OCI-M2 (cell line): ENCODE measurements at regions not wholly inside any gene's neighbourhood (a gene's known extent, or its start where the extent isn't known, plus 50 kb on each side); places are given as distances from the start of the nearest gene placed in this dataset.

Experiments used
- DNase-seq: peaks from one replicate; lab custom pipeline; 2025; ENCODE audit not compliant: unreplicated experiment; lab: John Stamatoyannopoulos, UW

DNA sequence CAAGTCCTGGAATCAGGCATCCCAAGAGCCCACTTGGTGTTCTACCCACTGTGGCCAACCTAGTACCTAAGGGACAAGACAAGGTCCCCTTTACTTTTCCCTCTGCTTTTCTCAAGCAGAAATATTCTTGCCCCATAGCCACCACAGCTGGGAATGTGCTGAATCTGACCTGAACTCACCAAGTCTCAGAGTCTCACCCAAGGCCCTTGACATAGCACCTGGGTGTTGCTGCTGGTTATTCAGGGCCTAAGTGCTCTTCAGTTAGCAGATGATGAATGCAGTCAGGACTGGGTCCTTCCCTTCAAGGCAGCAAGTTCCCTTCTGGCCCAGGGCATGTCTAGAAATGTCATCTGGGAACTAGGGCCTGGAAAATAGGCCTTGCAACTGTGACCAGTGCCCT, 201.8 kb upstream of the SERP2 start:
- no peak for DNase-seq

GRCh38 chr13:44172281-44172810, 201.3 kb upstream of the SERP2 start:
- DNase-seq, result no peak

GRCh38 chr13:44174769-44175425, 198.7 kb upstream of the SERP2 start:
- DNase-seq, result no peak

- DNase-seq, result no peak
Measured at GRCh38 chr13:44176173-44176572, 197.5 kb upstream of the SERP2 start.

GRCh38 chr13:44180876-44181536, 192.6 kb upstream of the SERP2 start:
- no peak for DNase-seq

DNA sequence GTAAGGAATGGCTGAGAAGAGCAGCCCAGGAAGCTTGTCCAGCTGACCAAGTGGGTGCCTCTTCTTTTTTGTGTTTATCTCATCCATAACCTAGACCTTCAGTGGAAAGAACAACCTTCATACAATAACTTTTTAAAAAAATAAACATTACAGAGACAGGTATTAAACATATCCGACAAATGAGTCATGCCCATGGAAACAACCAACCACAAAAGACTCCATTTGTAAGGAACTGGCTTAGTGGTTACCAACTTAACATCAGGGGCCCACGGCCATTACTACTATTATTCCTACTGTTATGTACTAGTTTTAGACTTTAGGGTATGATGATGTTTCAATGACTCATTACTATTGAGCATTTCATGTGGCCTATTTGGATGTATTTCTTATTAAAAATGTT, 191.7 kb upstream of the SERP2 start:
- no peak for DNase-seq

DNA sequence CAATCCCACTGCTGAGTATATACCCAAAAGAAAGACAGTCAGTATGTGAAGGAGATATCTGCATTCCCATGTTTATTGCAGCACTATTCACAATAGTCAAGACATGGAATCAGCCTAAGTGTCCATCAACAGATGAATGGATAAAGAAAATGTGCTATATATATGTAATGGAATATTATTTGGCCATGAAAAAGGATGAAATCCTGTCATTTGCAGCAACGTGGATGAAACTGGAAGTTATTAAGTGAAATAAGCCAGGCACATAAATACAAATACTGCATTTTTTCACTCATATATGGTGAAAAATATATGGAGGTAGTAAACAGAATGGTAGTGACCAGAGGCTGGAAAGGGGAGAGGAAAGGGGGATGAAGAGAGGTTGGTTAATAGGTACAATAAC, 188.9 kb upstream of the SERP2 start:
- DNase-seq, result no peak

- no peak for DNase-seq
Measured at GRCh38 chr13:44188257-44188656, 185.4 kb upstream of the SERP2 start.

- DNase-seq, result no peak
Measured at GRCh38 chr13:44189085-44189484, 184.5 kb upstream of the SERP2 start.

DNA sequence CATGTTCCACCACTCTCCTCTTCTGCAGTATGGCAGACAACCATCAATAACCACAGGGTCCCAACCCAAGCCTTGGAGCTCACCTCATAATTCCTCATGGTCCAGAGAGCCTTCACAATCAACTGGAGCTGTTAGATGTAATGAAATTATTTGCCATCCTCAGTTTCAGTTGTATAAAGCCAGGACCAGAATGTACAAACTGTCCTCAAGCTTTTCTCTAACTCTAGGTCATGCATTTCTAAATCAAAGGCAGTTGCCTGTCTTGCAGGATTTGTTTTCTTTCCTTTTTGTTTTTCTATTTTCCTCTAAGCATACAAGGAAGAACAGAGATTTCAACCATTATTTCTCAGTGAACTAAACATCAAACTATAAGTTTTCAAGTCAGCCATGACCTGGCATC, 182.5 kb upstream of the SERP2 start:
- DNase-seq, result no peak

- DNase-seq, result no peak
Measured at GRCh38 chr13:44191504-44192171, 182.0 kb upstream of the SERP2 start.

- no peak for DNase-seq
Measured at GRCh38 chr13:44193731-44194130, 179.9 kb upstream of the SERP2 start.

GRCh38 chr13:44195245-44195644, 178.4 kb upstream of the SERP2 start:
- DNase-seq, result no peak

- no peak for DNase-seq
Measured at GRCh38 chr13:44196196-44196751, 177.3 kb upstream of the SERP2 start.

DNA sequence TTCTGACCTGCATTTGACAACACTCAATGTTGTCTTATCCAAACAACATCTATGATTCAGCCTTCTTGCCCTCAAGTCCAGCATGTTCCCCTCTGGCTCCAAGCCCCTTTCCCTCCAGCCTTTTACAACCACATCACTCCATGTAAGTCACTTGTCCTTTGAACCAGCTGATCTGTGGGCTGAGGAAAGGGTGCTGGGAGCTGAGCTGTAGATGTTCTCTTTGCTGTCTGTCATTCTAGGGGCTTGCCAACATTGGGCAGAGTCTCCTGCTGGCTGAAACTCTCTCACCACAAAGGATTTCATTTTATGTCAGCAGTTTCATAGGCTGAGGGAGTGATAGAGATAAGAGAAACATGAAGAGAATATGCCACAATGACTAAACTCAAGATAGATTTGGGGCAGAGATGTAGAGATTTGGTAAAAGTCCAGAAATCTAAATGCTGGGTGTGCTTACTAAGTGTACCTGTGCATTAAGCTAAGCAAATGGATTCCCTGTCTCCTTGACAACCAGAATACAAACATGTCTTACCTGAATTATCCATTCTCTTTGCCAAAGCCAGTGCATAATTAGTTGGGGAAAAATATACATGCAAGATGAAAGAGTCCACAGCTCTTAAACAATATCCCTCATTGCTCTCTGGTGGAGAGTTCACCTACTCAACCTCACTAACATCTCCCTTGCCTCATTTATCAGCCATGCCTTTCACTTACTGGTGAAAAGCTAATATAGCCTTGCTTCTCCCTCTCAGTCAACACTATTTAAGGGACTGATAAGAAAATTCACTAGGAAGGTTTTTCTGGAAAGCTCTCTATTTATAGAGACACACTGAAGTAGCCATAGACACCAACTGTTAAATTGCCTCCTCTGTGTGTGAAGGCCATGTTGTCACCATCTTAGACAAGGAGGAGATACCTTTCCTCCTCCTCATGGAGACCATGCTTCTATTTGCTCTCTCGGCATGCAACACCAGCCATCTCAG, 175.5 kb upstream of the SERP2 start:
- no peak for DNase-seq

GRCh38 chr13:44198826-44199225, 174.8 kb upstream of the SERP2 start:
- no peak for DNase-seq

DNA sequence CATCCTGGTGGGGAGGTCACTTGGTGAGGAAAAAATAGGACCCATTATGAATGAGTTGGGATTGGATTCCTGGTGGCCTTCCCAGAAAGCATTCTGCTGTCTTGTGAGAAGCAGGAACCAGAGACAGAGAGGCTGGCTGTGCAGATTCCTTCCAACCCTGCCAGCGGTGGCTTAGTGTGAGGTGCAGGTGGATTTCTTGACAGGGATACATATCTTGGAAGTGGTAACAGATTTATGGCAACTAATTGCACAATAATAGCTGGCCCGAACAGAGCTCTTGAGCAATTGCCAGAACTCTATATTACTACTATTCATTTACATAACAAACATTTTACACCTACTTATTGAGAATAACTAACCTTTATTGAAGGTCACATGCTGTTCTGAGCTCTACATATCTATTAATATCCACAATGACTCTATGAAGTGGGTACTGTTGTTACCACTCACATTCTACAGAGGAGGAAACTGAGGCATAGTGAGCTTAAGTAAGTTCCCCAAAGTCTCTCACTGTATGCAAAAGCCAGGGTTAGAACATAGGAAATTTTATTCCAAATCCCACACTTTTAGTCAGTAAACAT, 173.9 kb upstream of the SERP2 start:
- no peak for DNase-seq

GRCh38 chr13:44206434-44206833, 167.2 kb upstream of the SERP2 start:
- DNase-seq, result no peak

GRCh38 chr13:44207476-44207875, 166.1 kb upstream of the SERP2 start:
- DNase-seq, result no peak

- DNase-seq, result no peak
Measured at GRCh38 chr13:44210525-44210924, 163.1 kb upstream of the SERP2 start.
